Transverse colon (tissue), 4 donors: ENCODE measurements at regions not wholly inside any gene's neighbourhood (a gene's known extent, or its start where the extent isn't known, plus 50 kb on each side); places are given as distances from the start of the nearest gene placed in this dataset.

ENCODE experiments used
- CTCF ChIP-seq, 5 experiments: fragments of 200-600 bp in 3 of 5; fragments of 450-650 bp in 2 of 5; sonication (generic) in 3 of 5; IDR thresholded peaks; 1 replicate in 2 of 5; 2 replicates in 3 of 5; pipeline ENCODE4 v1.5.1; 2016 to 2017; ENCODE audit warnings: antibody characterized with exemption in 5 of 5, inconsistent platforms in 3 of 5, mild to moderate bottlenecking in 2 of 5, moderate library complexity in 1 of 5
- EP300 ChIP-seq: sonication (generic); formaldehyde crosslinking; IDR thresholded peaks from one replicate; pipeline ENCODE4 v1.6.1; 2017; ENCODE audit warnings: antibody characterized with exemption, low read depth
- POLR2A ChIP-seq: fragments of 450-650 bp; IDR thresholded peaks from one replicate; pipeline ENCODE4 v1.6.1; 2016; ENCODE audit warnings: antibody characterized with exemption, mild to moderate bottlenecking, moderate library complexity
- POLR2AphosphoS5 ChIP-seq, 3 donors: sonication (generic); formaldehyde crosslinking; IDR thresholded peaks; one replicate each; pipeline ENCODE4 v1.6.1; 2016; ENCODE audit warnings: antibody characterized with exemption in 3 of 3

GRCh38 chr2:120597595-120598193 lies 138.0 kb upstream of the GLI2 start:
- no peak for TF ChIP-seq CTCF (IDR thresholded peaks at IDR 0.05)
- TF ChIP-seq EP300, result no peak
- no peak for TF ChIP-seq POLR2AphosphoS5 (IDR thresholded peaks at IDR 0.05)
- TF ChIP-seq POLR2A, result no peak
